ENCODE measurements at regions not wholly inside any gene's neighbourhood (a gene's known extent, or its start where the extent isn't known, plus 50 kb on each side); places are given as distances from the start of the nearest gene placed in this dataset.

GRCh38 chr12:45553204-45553603, 176.3 kb upstream of the ARID2 start:
- DNase-seq = no peak

- DNase-seq = no peak
Observed at GRCh38 chr12:45557016-45557415, 172.5 kb upstream of the ARID2 start.

GRCh38 chr12:45558353-45558752, 171.2 kb upstream of the ARID2 start:
- no peak for DNase-seq

GRCh38 chr12:45559537-45559936, 170.0 kb upstream of the ARID2 start:
- no peak for DNase-seq

GRCh38 chr12:45560689-45561088, 168.8 kb upstream of the ARID2 start:
- DNase-seq = no peak

GRCh38 chr12:45561488-45561887, 168.0 kb upstream of the ARID2 start:
- DNase-seq = no peak

- no peak for DNase-seq
Observed at GRCh38 chr12:45565590-45565989, 163.9 kb upstream of the ARID2 start.

GRCh38 chr12:45566257-45566656, 163.2 kb upstream of the ARID2 start:
- no peak for DNase-seq

- DNase-seq = no peak
Observed at GRCh38 chr12:45568808-45569207, 160.7 kb upstream of the ARID2 start.

GRCh38 chr12:45570501-45570900, 159.0 kb upstream of the ARID2 start:
- no peak for DNase-seq

GRCh38 chr12:45572114-45572513, 157.4 kb upstream of the ARID2 start:
- DNase-seq = no peak

GRCh38 chr12:45575417-45575816, 154.1 kb upstream of the ARID2 start:
- no peak for DNase-seq

- DNase-seq = no peak
Observed at GRCh38 chr12:45575823-45576475, 153.6 kb upstream of the ARID2 start.

- no peak for DNase-seq
Observed at GRCh38 chr12:45577844-45578399, 151.6 kb upstream of the ARID2 start.

- no peak for DNase-seq
Observed at GRCh38 chr12:45580356-45580969, 149.0 kb upstream of the ARID2 start.

- DNase-seq = no peak
Observed at GRCh38 chr12:45581112-45581511, 148.4 kb upstream of the ARID2 start.

GRCh38 chr12:45582536-45582935, 147.0 kb upstream of the ARID2 start:
- DNase-seq = no peak

GRCh38 chr12:45582986-45583659, 146.4 kb upstream of the ARID2 start:
- DNase-seq = no peak

GRCh38 chr12:45584336-45584735, 145.2 kb upstream of the ARID2 start:
- no peak for DNase-seq

- no peak for DNase-seq
Observed at GRCh38 chr12:45585522-45586230, 143.8 kb upstream of the ARID2 start.

GRCh38 chr12:45586486-45586885, 143.0 kb upstream of the ARID2 start:
- DNase-seq = no peak

GRCh38 chr12:45587012-45587411, 142.5 kb upstream of the ARID2 start:
- no peak for DNase-seq

GRCh38 chr12:45587877-45588533, 141.5 kb upstream of the ARID2 start:
- DNase-seq = no peak
